ENCODE measurements at regions not wholly inside any gene's neighbourhood (a gene's known extent, or its start where the extent isn't known, plus 50 kb on each side); places are given as distances from the start of the nearest gene placed in this dataset.

GRCh38 chr14:98249476-98249875 is 1022.5 kb downstream of the BCL11B start:
- ATAC-seq, result no peak

GRCh38 chr14:98252820-98253219 is 1019.2 kb downstream of the BCL11B start:
- no peak for ATAC-seq

- ATAC-seq, result no peak
Measured at GRCh38 chr14:98259881-98260280, 1012.1 kb downstream of the BCL11B start.

GRCh38 chr14:98262566-98262965 is 1009.4 kb downstream of the BCL11B start:
- no peak for ATAC-seq

- ATAC-seq, result peak; percentile 68
Measured at GRCh38 chr14:98269533-98269932, 1002.5 kb downstream of the BCL11B start.

GRCh38 chr14:98270201-98270600 is 1001.8 kb downstream of the BCL11B start:
- ATAC-seq, result no peak

- no peak for ATAC-seq
Measured at GRCh38 chr14:98274596-98274995, 997.4 kb downstream of the BCL11B start.

- ATAC-seq, result no peak
Measured at GRCh38 chr14:98278800-98279199, 993.2 kb downstream of the BCL11B start.

GRCh38 chr14:98280436-98280835 is 991.6 kb downstream of the BCL11B start:
- no peak for ATAC-seq

- ATAC-seq, result no peak
Measured at GRCh38 chr14:98288825-98289224, 983.2 kb downstream of the BCL11B start.

- ATAC-seq, result peak; percentile 84
Measured at GRCh38 chr14:98290596-98290995, 981.4 kb downstream of the BCL11B start.

- no peak for ATAC-seq
Measured at GRCh38 chr14:98292191-98292590, 979.8 kb downstream of the BCL11B start.

- ATAC-seq, result peak; percentile 55
Measured at GRCh38 chr14:98293576-98293975, 978.4 kb downstream of the BCL11B start.

- ATAC-seq, result no peak
Measured at GRCh38 chr14:98296895-98297294, 975.1 kb downstream of the BCL11B start.

GRCh38 chr14:98297567-98297966 is 974.4 kb downstream of the BCL11B start:
- no peak for ATAC-seq

- no peak for ATAC-seq
Measured at GRCh38 chr14:98298481-98299244, 973.3 kb downstream of the BCL11B start.

GRCh38 chr14:98301681-98302080 is 970.3 kb downstream of the BCL11B start:
- no peak for ATAC-seq

- ATAC-seq, result no peak
Measured at GRCh38 chr14:98304574-98304973, 967.4 kb downstream of the BCL11B start.

GRCh38 chr14:98309591-98309990 is 962.4 kb downstream of the BCL11B start:
- no peak for ATAC-seq

- no peak for ATAC-seq
Measured at GRCh38 chr14:98312006-98312405, 960.0 kb downstream of the BCL11B start.

- no peak for ATAC-seq
Measured at GRCh38 chr14:98321841-98322240, 950.2 kb downstream of the BCL11B start.

- ATAC-seq, result no peak
Measured at GRCh38 chr14:98323836-98324235, 948.2 kb downstream of the BCL11B start.

GRCh38 chr14:98325761-98326160 is 946.2 kb downstream of the BCL11B start:
- peak; percentile 42 for ATAC-seq

- no peak for ATAC-seq
Measured at GRCh38 chr14:98328496-98328895, 943.5 kb downstream of the BCL11B start.

- no peak for ATAC-seq
Measured at GRCh38 chr14:98334186-98334585, 937.8 kb downstream of the BCL11B start.
